ENCODE measurements at regions not wholly inside any gene's neighbourhood (a gene's known extent, or its start where the extent isn't known, plus 50 kb on each side); places are given as distances from the start of the nearest gene placed in this dataset.

GRCh38 chr9:126270556-126270955 lies 56.1 kb upstream of the MVB12B start:
- Histone ChIP-seq H2AFZ (ENCODE audit: control insufficient read depth, low read depth, low read length) (no peak overlapping the region), H4K20me1 (ENCODE audit: control insufficient read depth, insufficient read depth) (no peaks in the 10 kb centered on the region), H3K9me3 (replicated peaks; ENCODE audit: control insufficient read depth, insufficient read depth, low read length) (no peaks in the 10 kb centered on the region), H3K36me3 (ENCODE audit: control insufficient read depth in 2 of 2, insufficient read depth in 2 of 2, low read length in 1 of 2) (no peaks in the 10 kb centered on the region), H3K79me2 (ENCODE audit: control insufficient read depth, insufficient read depth, low read length) (no peaks in the 10 kb centered on the region), H3K4me2 (ENCODE audit: control insufficient read depth, insufficient read depth) (no peak overlapping the region), H3K27ac (ENCODE audit: control insufficient read depth, insufficient read depth) (no peak overlapping the region), H3K4me3 (no peak overlapping the region), H3K4me1 (ENCODE audit: control insufficient read depth, insufficient read depth, low read length) (no peaks in the 10 kb centered on the region), H3K9ac (ENCODE audit: control insufficient read depth, insufficient read depth, low read length) (no peak overlapping the region), H3K27me3 (replicated peaks in 1 of 2; ENCODE audit: control insufficient read depth in 2 of 2, insufficient read depth in 2 of 2, low read length in 1 of 2) (peaks cover 0 to 5% of the 10 kb centered on the region in 2 experiments; a peak in 2 of 4 replicates)
- BruUV-seq (replicated peaks): no TSS peak
- in situ Hi-C loops (cut with MboI): no loop called here
- RAD21 ChIA-PET (ENCODE audit: unreplicated experiment): no interaction called here
- SMC1A ChIA-PET (ENCODE audit: uncharacterized antibody, unreplicated experiment): no interaction called here
- ATAC-seq: no peak
- no peak for DNase-seq (ENCODE audit: low read depth, low spot score)
- FAIRE-seq: no peak
- intact Hi-C loops (cut with micrococcal nuclease; ENCODE audit: unreplicated experiment): no loop called here
- 0% methylated on average over 1 of the region's 1 CpG for WGBS (ENCODE audit: insufficient coverage, insufficient replicate concordance, low lambda C conversion rate, missing lambda C conversion rate)
- TF ChIP-seq PAX5 (IDR thresholded peaks at IDR 0.05; ENCODE audit: borderline replicate concordance, low read depth, low read length): no peak
- POLR2A ChIA-PET: interaction anchor here (0.6 kb wide), 1 partner anchor 240 kb away, joined by 6 read pairs; no protein-coding TSS in a partner anchor
- CTCF ChIA-PET: no interaction called here

GRCh38 chr9:126275386-126276001 lies 51.1 kb upstream of the MVB12B start:
- FAIRE-seq (no peak), DNase-seq (ENCODE audit: low read depth, low spot score) (no peak), ATAC-seq (no peak)
- ChIA-PET CTCF (no interaction called here), SMC1A (ENCODE audit: uncharacterized antibody, unreplicated experiment) (no interaction called here), POLR2A (no interaction called here), RAD21 (ENCODE audit: unreplicated experiment) (no interaction called here)
- Histone ChIP-seq H2AFZ (ENCODE audit: control insufficient read depth, low read depth, low read length) (no peak overlapping the region), H3K27ac (ENCODE audit: control insufficient read depth, insufficient read depth) (no peak overlapping the region), H3K4me3 (no peak overlapping the region), H3K4me2 (ENCODE audit: control insufficient read depth, insufficient read depth) (no peak overlapping the region), H3K27me3 (replicated peaks in 1 of 2; ENCODE audit: control insufficient read depth in 2 of 2, insufficient read depth in 2 of 2, low read length in 1 of 2) (peaks cover 0 to 8% of the 10 kb centered on the region in 2 experiments; a peak in 2 of 4 replicates), H3K9ac (ENCODE audit: control insufficient read depth, insufficient read depth, low read length) (no peak overlapping the region), H3K9me3 (replicated peaks; ENCODE audit: control insufficient read depth, insufficient read depth, low read length) (no peaks in the 10 kb centered on the region), H3K79me2 (ENCODE audit: control insufficient read depth, insufficient read depth, low read length) (no peaks in the 10 kb centered on the region), H3K36me3 (ENCODE audit: control insufficient read depth in 2 of 2, insufficient read depth in 2 of 2, low read length in 1 of 2) (no peaks in the 10 kb centered on the region), H3K4me1 (ENCODE audit: control insufficient read depth, insufficient read depth, low read length) (no peaks in the 10 kb centered on the region), H4K20me1 (ENCODE audit: control insufficient read depth, insufficient read depth) (no peaks in the 10 kb centered on the region)
- BruUV-seq (replicated peaks): no TSS peak
- WGBS (ENCODE audit: insufficient coverage, insufficient replicate concordance, low lambda C conversion rate, missing lambda C conversion rate): 25% methylated on average over 13 of the region's 13 CpGs
- in situ Hi-C loops (cut with MboI): no loop called here
- intact Hi-C loops (cut with micrococcal nuclease; ENCODE audit: unreplicated experiment): no loop called here
- no peak for TF ChIP-seq PAX8 (IDR thresholded peaks at IDR 0.05)
- no peak for TF ChIP-seq DPF2 (IDR thresholded peaks at IDR 0.05)
- TF ChIP-seq, protein P1, sequence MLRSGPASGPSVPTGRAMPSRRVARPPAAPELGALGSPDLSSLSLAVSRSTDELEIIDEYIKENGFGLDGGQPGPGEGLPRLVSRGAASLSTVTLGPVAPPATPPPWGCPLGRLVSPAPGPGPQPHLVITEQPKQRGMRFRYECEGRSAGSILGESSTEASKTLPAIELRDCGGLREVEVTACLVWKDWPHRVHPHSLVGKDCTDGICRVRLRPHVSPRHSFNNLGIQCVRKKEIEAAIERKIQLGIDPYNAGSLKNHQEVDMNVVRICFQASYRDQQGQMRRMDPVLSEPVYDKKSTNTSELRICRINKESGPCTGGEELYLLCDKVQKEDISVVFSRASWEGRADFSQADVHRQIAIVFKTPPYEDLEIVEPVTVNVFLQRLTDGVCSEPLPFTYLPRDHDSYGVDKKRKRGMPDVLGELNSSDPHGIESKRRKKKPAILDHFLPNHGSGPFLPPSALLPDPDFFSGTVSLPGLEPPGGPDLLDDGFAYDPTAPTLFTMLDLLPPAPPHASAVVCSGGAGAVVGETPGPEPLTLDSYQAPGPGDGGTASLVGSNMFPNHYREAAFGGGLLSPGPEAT (IDR thresholded peaks at IDR 0.05; ENCODE audit: low read depth): no peak
- no peak for TF ChIP-seq JUND (IDR thresholded peaks at IDR 0.05; ENCODE audit: low read depth, low read length)
- no peak for TF ChIP-seq PBX3 (IDR thresholded peaks at IDR 0.05; ENCODE audit: insufficient replicate concordance, low read depth, low read length)
- no peak for TF ChIP-seq CBFB (IDR thresholded peaks at IDR 0.05; ENCODE audit: low read depth)
- TF ChIP-seq JUNB (IDR thresholded peaks at IDR 0.05): no peak
- no peak for TF ChIP-seq NRF1 (conservative IDR thresholded peaks at IDR 0.05; ENCODE audit: low read depth, low read length)
- no peak for TF ChIP-seq CREB1 (IDR thresholded peaks at IDR 0.05; ENCODE audit: low read depth)
- no peak for TF ChIP-seq RBBP5 (conservative IDR thresholded peaks at IDR 0.05)
- no peak for TF ChIP-seq EED (IDR thresholded peaks at IDR 0.05; ENCODE audit: low read depth)
- no peak for TF ChIP-seq HSF1 (IDR thresholded peaks at IDR 0.05; ENCODE audit: low read depth, low read length)
- TF ChIP-seq, protein P2, sequence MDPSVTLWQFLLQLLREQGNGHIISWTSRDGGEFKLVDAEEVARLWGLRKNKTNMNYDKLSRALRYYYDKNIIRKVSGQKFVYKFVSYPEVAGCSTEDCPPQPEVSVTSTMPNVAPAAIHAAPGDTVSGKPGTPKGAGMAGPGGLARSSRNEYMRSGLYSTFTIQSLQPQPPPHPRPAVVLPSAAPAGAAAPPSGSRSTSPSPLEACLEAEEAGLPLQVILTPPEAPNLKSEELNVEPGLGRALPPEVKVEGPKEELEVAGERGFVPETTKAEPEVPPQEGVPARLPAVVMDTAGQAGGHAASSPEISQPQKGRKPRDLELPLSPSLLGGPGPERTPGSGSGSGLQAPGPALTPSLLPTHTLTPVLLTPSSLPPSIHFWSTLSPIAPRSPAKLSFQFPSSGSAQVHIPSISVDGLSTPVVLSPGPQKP (IDR thresholded peaks at IDR 0.05; ENCODE audit: low read depth, low read length): no peak

Measured in GM12878 (cell line).